K562 (cell line): ENCODE measurements at regions not wholly inside any gene's neighbourhood (a gene's known extent, or its start where the extent isn't known, plus 50 kb on each side); places are given as distances from the start of the nearest gene placed in this dataset.

Experiments
- ATAC-seq: fragments of 200-7000 bp; cut with Tn5 transposase; 3 replicates; pipeline ENCODE4 v1.9.1; 2020; ENCODE audit warnings: moderate library complexity
- BruUV-seq: library from RNA; stranded (reverse); fragments of 400-500 nt; replicated peaks from 2 replicates; lab custom pipeline; 2021; lab: Mats Ljungman, UMichigan
- CTCF ChIA-PET: fragments of 300-600 bp; formaldehyde crosslinking; extraction: SDS; loops from one replicate; lab custom pipeline; 2021; ENCODE audit warnings: low intra/inter-chr PET ratio; lab: Yijun Ruan, JAX
- POLR2A ChIA-PET: fragments of 300-600, 350-650 bp; sonication (Branson Sonifier 250); formaldehyde crosslinking; extraction: SDS; loops from one replicate; lab custom pipeline; 2021; ENCODE audit warnings: antibody characterized with exemption, inconsistent platforms; lab: Yijun Ruan, JAX
- DNase-seq, 4 experiments: peaks; one replicate each; pipeline versions ENCODE4 v3.0.0 to v3.0.0-alpha.2; 2011 to 2018; ENCODE audit warnings: low spot score in 3 of 4, mixed read lengths in 3 of 4; ENCODE audit errors: extremely low read depth in 1 of 4
- FAIRE-seq: peaks from 2 replicates; lab custom pipeline; 2011; peaks lifted over from hg19 to GRCh38; lab: Jason Lieb, UNC
- H2AFZ ChIP-seq: 2 replicates; pipeline ENCODE4 v1.6.0; 2011; ENCODE audit warnings: low read depth, low read length, control low read depth, inconsistent platforms
- H3K27ac ChIP-seq: fragments of 200-600 bp; 3 replicates; pipeline ENCODE4 v1.8.0; 2011; ENCODE audit warnings: low read depth, mild to moderate bottlenecking, control low read depth, inconsistent platforms, low read length, moderate library complexity, mixed read lengths; ENCODE audit errors: extremely low read depth
- H3K27me3 ChIP-seq, 2 experiments: fragments of 300-600 bp in 1 of 2; 2 replicates in 1 of 2; 3 replicates in 1 of 2; pipeline versions ENCODE4 v1.6.0 to v1.8.0; 2011; ENCODE audit warnings: inconsistent platforms in 2 of 2, low read length in 2 of 2, mild to moderate bottlenecking in 1 of 2, mixed read lengths in 1 of 2, moderate library complexity in 1 of 2; ENCODE audit not compliant: control insufficient read depth in 2 of 2, insufficient read depth in 2 of 2
- H3K36me3 ChIP-seq: fragments of 300-600 bp; 3 replicates; pipeline ENCODE4 v1.8.0; 2011; ENCODE audit warnings: mild to moderate bottlenecking, low read length, inconsistent platforms; ENCODE audit not compliant: control insufficient read depth, insufficient read depth
- H3K4me1 ChIP-seq, 2 experiments: fragments of 200-600 bp in 1 of 2; replicated peaks in 1 of 2; 2 replicates in 1 of 2; 3 replicates in 1 of 2; pipeline versions ENCODE4 v1.5.1 to v1.8.0; 2011; ENCODE audit warnings: inconsistent platforms in 2 of 2, low read length in 2 of 2, mild to moderate bottlenecking in 1 of 2, mixed read lengths in 1 of 2, moderate library complexity in 1 of 2; ENCODE audit not compliant: control insufficient read depth in 2 of 2, insufficient read depth in 2 of 2
- H3K4me2 ChIP-seq: 2 replicates; pipeline ENCODE4 v1.6.1; 2011; ENCODE audit warnings: low read length, control low read depth, inconsistent platforms, mixed read lengths; ENCODE audit not compliant: insufficient read depth
- H3K4me3 ChIP-seq: fragments of 200-600 bp; sonication (generic), shearing (Covaris generic); 2 replicates; pipeline ENCODE4 v1.5.1; 2016; ENCODE audit warnings: control low read depth, inconsistent platforms
- H3K79me2 ChIP-seq: fragments of 200-600 bp; 3 replicates; pipeline ENCODE4 v1.8.0; 2011; ENCODE audit warnings: low read length, inconsistent platforms; ENCODE audit not compliant: control insufficient read depth, insufficient read depth
- H3K9ac ChIP-seq, 2 experiments: 2 replicates each; pipeline versions ENCODE4 v1.6.0 to v1.6.1; 2011; ENCODE audit warnings: low read depth in 2 of 2, low read length in 2 of 2, control low read depth in 1 of 2, inconsistent platforms in 1 of 2, mild to moderate bottlenecking in 1 of 2, mixed read lengths in 1 of 2; ENCODE audit not compliant: insufficient read depth in 1 of 2
- H3K9me1 ChIP-seq: one replicate; pipeline ENCODE4 v1.6.0; 2011; ENCODE audit warnings: inconsistent platforms, mild to moderate bottlenecking, low read length, moderate library complexity; ENCODE audit not compliant: control insufficient read depth, insufficient read depth
- H3K9me3 ChIP-seq: replicated peaks from 2 replicates; pipeline ENCODE4 v1.5.1; 2011; ENCODE audit warnings: low read depth, low read length, inconsistent platforms; ENCODE audit not compliant: control insufficient read depth, insufficient read depth
- H4K20me1 ChIP-seq: replicated peaks from 2 replicates; pipeline ENCODE4 v1.6.1; 2011; ENCODE audit warnings: low read length, inconsistent platforms, mixed read lengths; ENCODE audit not compliant: control insufficient read depth, insufficient read depth
- ARID3A ChIP-seq: IDR thresholded peaks from 2 replicates; pipeline ENCODE4 v1.6.1; 2012; ENCODE audit warnings: low read depth, low read length, improper control_type of control experiment, borderline replicate concordance
- CREM ChIP-seq: IDR thresholded peaks from 2 replicates; pipeline ENCODE4 v1.6.1; 2014; ENCODE audit warnings: antibody characterized with exemption, low read depth
- EHMT2 ChIP-seq: fragments of 450-650 bp; IDR thresholded peaks from 2 replicates; pipeline ENCODE4 v1.6.1; 2018; ENCODE audit warnings: antibody characterized with exemption
- HMG20A ChIP-seq: fragments of 450-650 bp; formaldehyde crosslinking; conservative IDR thresholded peaks from 2 replicates; pipeline ENCODE4 v1.4.0; 2020; ENCODE audit warnings: mild to moderate bottlenecking, mixed read lengths
- KDM2B ChIP-seq: fragments of 250-450 bp; sonication (Bioruptor Pico); IDR thresholded peaks from 2 replicates; pipeline ENCODE4 v1.8.0; 2021; ENCODE audit warnings: mild to moderate bottlenecking, moderate library complexity
- PRMT5 ChIP-seq: sonication (generic); formaldehyde crosslinking; IDR thresholded peaks from 2 replicates; pipeline ENCODE4 v1.5.0; 2020; ENCODE audit warnings: missing genetic modification reagents
- SRSF7 ChIP-seq: fragments of 200-400 bp; formaldehyde crosslinking; optimal IDR thresholded peaks from 2 replicates; pipeline ENCODE3; 2017; ENCODE audit warnings: mild to moderate bottlenecking, low read depth, low read length
- STAG1 ChIP-seq: sonication (generic); formaldehyde crosslinking; IDR thresholded peaks from 2 replicates; pipeline ENCODE4 v1.5.0; 2020; ENCODE audit warnings: missing genetic modification reagents, borderline replicate concordance
- TEAD2 ChIP-seq: fragments of 450-650 bp; IDR thresholded peaks from 2 replicates; pipeline ENCODE4 v1.6.1; 2016; ENCODE audit warnings: missing genetic modification characterization, control low read depth, missing compliant biosample characterization
- XRCC5 ChIP-seq: fragments of 200-400 bp; formaldehyde crosslinking; IDR thresholded peaks from 2 replicates; pipeline ENCODE4 v1.6.1; 2017; ENCODE audit warnings: low read depth, mild to moderate bottlenecking, low read length
- ZFP30 ChIP-seq: fragments of 250-450 bp; sonication (Bioruptor Pico); IDR thresholded peaks from 2 replicates; pipeline ENCODE4 v1.8.0; 2022; ENCODE audit warnings: moderate library complexity, mild to moderate bottlenecking, inconsistent platforms, borderline replicate concordance
- ZNF274 ChIP-seq: IDR thresholded peaks from 2 replicates; pipeline ENCODE4 v1.6.1; 2011; ENCODE audit warnings: low read depth, mild to moderate bottlenecking, low read length, moderate library complexity, borderline replicate concordance
- ZNF282 ChIP-seq: sonication (generic); formaldehyde crosslinking; IDR thresholded peaks from 2 replicates; pipeline ENCODE4 v1.8.1; 2023; ENCODE audit warnings: missing genetic modification reagents
- ZNF3 ChIP-seq: fragments of 250-450 bp; sonication (Bioruptor Pico); IDR thresholded peaks from 2 replicates; pipeline ENCODE4 v1.5.0; 2021; ENCODE audit warnings: mild to moderate bottlenecking, moderate library complexity
- ZNF77 ChIP-seq: fragments of 250-450 bp; sonication (Bioruptor Pico); IDR thresholded peaks from 2 replicates; pipeline ENCODE4 v1.5.0; 2020
- WGBS: fragments of 100-300 bp; shearing (Covaris generic); methylation state at CpG from one replicate; pipeline ENCODE4 v1.1.6; 2016; ENCODE audit warnings: low coverage, mixed read lengths; ENCODE audit not compliant: insufficient coverage; ENCODE audit errors: missing lambda C conversion rate; 5-methylcytosine and 5-hydroxymethylcytosine counted together
- in situ Hi-C: fragments of 300-500 bp; cut with MboI; formaldehyde crosslinking; loops from 4 replicates; pipeline ENCODE4 v1.15.0; 2018; ENCODE audit warnings: inconsistent platforms, mixed read lengths
- intact Hi-C: fragments of 100-400 bp; cut with micrococcal nuclease; formaldehyde crosslinking; loops from 2 replicates; pipeline ENCODE4 v1.14.2; 2022

GRCh38 chr16:52123061-52123839 is 423.7 kb downstream of the TOX3 start:
- no peaks in the 10 kb centered on the region for H3K27me3 ChIP-seq
- H2AFZ ChIP-seq = no peak overlapping the region
- TF ChIP-seq ARID3A (no peak), ZNF77 (no peak), CREM (no peak), PRMT5 (CRISPR knock-in tag) (no peak), KDM2B (CRISPR knock-in tag) (no peak), STAG1 (no peak), ZFP30 (CRISPR knock-in tag) (no peak), ZNF3 (CRISPR knock-in tag) (no peak), SRSF7 (no peak), ZNF274 (no peak), ZNF282 (CRISPR knock-in tag) (no peak), HMG20A (CRISPR knock-in tag) (no peak), XRCC5 (no peak), EHMT2 (no peak), TEAD2 (tag) (no peak)
- H3K79me2 ChIP-seq = no peaks in the 10 kb centered on the region
- DNase-seq (no peak), FAIRE-seq (no peak), ATAC-seq (no peak)
- no TSS peak for BruUV-seq
- CTCF ChIA-PET = no interaction called here
- no peak overlapping the region for H3K4me2 ChIP-seq
- no peak overlapping the region for H3K9ac ChIP-seq
- POLR2A ChIA-PET = interaction anchor here (1.0 kb wide), 1 partner anchor 14 kb away, joined by 3 read pairs; no protein-coding TSS in a partner anchor
- H3K27ac ChIP-seq = no peak overlapping the region
- H4K20me1 ChIP-seq = no peaks in the 10 kb centered on the region
- intact Hi-C loops (no loop called here), in situ Hi-C loops (no loop called here)
- 4% methylated on average over 2 of the region's 2 CpGs for WGBS
- H3K9me3 ChIP-seq = 0 out of 2 replicates have a peak, but pooled peaks cover 3% of the 10 kb centered on the region
- no peaks in the 10 kb centered on the region for H3K36me3 ChIP-seq
- no peaks in the 10 kb centered on the region for H3K4me1 ChIP-seq
- no peak overlapping the region for H3K4me3 ChIP-seq
- no peaks in the 10 kb centered on the region for H3K9me1 ChIP-seq
